Osteocyte (in vitro differentiated cells): ENCODE measurements at regions not wholly inside any gene's neighbourhood (a gene's known extent, or its start where the extent isn't known, plus 50 kb on each side); places are given as distances from the start of the nearest gene placed in this dataset.

ENCODE experiments used
- DNase-seq: peaks from one replicate; pipeline ENCODE4 v3.0.0; 2021; ENCODE audit warnings: mixed read lengths; ENCODE audit not compliant: unreplicated experiment; ENCODE audit errors: extremely low spot score
- H3K27ac Mint-ChIP-seq: one replicate; pipeline ENCODE4 v1.8.0; 2021; ENCODE audit warnings: mild to moderate bottlenecking, mixed read lengths; ENCODE audit not compliant: unreplicated experiment
- H3K27me3 Mint-ChIP-seq: one replicate; pipeline ENCODE4 v1.8.0; 2021; ENCODE audit warnings: mixed read lengths; ENCODE audit not compliant: unreplicated experiment
- H3K36me3 Mint-ChIP-seq: one replicate; pipeline ENCODE4 v1.8.0; 2021; ENCODE audit warnings: mixed read lengths; ENCODE audit not compliant: unreplicated experiment
- H3K4me1 Mint-ChIP-seq: one replicate; pipeline ENCODE4 v1.8.0; 2021; ENCODE audit warnings: mixed read lengths; ENCODE audit not compliant: unreplicated experiment
- H3K4me3 Mint-ChIP-seq: one replicate; pipeline ENCODE4 v1.8.0; 2021; ENCODE audit warnings: mild to moderate bottlenecking, moderate library complexity, mixed read lengths; ENCODE audit not compliant: unreplicated experiment
- H3K9me3 Mint-ChIP-seq: one replicate; pipeline ENCODE4 v1.8.0; 2021; ENCODE audit warnings: mixed read lengths; ENCODE audit not compliant: unreplicated experiment
- TF ChIP-seq, protein P1 (sequence below): fragments of 200-600 bp; sonication (generic); IDR thresholded peaks from 2 replicates; pipeline ENCODE4 v1.5.0; 2021; ENCODE audit warnings: antibody characterized with exemption, mild to moderate bottlenecking, moderate library complexity

DNA sequence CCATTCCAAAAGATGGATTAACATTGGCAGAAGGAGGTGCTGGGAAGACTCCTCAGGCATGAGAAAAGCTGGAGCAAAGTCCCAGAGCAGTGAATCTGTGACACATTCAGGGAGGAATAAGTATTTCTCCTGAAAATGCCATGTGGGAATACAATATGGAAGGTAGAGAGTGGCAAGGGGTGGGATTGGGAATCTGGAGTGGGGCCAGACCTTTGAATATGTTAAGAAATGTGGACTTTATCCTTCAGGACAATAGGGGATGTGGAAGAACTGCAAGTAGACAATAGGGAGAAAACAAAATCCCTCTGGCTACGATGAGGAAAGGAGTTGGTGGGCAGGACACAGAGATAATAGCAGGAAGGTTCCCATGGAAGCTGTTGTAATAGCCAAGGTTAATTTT lies 305.6 kb upstream of the TGFBR2 start:
- no peaks in the 10 kb centered on the region for H3K27me3 Mint-ChIP-seq
- H3K9me3 Mint-ChIP-seq, result peaks cover 7% of the 10 kb centered on the region
- TF ChIP-seq, protein P1, sequence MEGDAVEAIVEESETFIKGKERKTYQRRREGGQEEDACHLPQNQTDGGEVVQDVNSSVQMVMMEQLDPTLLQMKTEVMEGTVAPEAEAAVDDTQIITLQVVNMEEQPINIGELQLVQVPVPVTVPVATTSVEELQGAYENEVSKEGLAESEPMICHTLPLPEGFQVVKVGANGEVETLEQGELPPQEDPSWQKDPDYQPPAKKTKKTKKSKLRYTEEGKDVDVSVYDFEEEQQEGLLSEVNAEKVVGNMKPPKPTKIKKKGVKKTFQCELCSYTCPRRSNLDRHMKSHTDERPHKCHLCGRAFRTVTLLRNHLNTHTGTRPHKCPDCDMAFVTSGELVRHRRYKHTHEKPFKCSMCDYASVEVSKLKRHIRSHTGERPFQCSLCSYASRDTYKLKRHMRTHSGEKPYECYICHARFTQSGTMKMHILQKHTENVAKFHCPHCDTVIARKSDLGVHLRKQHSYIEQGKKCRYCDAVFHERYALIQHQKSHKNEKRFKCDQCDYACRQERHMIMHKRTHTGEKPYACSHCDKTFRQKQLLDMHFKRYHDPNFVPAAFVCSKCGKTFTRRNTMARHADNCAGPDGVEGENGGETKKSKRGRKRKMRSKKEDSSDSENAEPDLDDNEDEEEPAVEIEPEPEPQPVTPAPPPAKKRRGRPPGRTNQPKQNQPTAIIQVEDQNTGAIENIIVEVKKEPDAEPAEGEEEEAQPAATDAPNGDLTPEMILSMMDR, result no peak
- no peak overlapping the region for H3K4me3 Mint-ChIP-seq
- H3K36me3 Mint-ChIP-seq, result no peaks in the 10 kb centered on the region
- no peak for DNase-seq
- peaks cover 12% of the 10 kb centered on the region for H3K4me1 Mint-ChIP-seq
- H3K27ac Mint-ChIP-seq, result no peak overlapping the region

DNA sequence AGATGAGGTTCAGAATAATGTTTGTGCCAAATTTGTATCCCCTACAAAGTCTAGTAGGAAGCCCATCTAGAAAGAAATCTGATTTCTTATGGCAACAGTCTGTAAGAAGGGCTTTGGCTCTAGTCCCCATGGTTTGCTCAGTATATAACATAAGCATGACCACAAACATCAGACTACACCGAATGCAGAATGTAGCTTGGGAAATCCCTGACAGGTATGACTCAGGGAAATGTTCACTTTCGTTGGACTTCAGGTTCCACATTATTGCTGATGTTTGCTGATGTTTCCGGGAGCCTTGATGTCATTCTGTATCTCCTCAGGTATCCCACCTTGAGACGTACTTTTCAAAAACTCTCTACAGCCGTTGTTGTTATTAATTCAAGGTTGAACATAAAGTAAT lies 304.4 kb upstream of the TGFBR2 start:
- H3K4me1 Mint-ChIP-seq, result peaks cover 12% of the 10 kb centered on the region

DNA sequence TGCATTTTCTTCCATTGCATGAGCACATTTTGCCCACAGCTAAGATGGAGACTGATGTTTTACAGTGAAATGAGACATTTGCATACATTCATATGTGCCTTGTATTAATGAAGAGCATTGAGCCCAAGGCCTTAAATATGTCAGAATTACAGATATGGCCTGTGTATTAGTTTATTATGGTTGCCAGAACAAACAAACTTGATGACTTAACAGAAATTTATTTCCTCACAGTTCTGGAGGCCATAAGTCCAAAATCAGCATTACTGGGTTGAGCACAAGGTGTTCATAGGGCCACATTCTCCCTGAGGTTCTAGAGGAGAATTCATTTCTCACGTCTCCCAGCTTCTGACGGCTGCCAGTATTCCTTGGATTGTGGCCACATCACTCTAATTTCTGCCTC lies 302.6 kb upstream of the TGFBR2 start:
- peaks cover 11% of the 10 kb centered on the region for H3K9me3 Mint-ChIP-seq
- no peak overlapping the region for H3K27ac Mint-ChIP-seq
- no peak overlapping the region for H3K4me3 Mint-ChIP-seq
- H3K4me1 Mint-ChIP-seq, result peaks cover 12% of the 10 kb centered on the region
- no peaks in the 10 kb centered on the region for H3K36me3 Mint-ChIP-seq
- no peaks in the 10 kb centered on the region for H3K27me3 Mint-ChIP-seq
- TF ChIP-seq, protein P1, result no peak
- no peak for DNase-seq

More for the DNA sequence above, 304.4 kb upstream of the TGFBR2 start:
- TF ChIP-seq, protein P1, result no peak
- H3K36me3 Mint-ChIP-seq, result no peaks in the 10 kb centered on the region
- H3K4me3 Mint-ChIP-seq, result no peak overlapping the region
- no peak for DNase-seq
- H3K9me3 Mint-ChIP-seq, result peaks cover 11% of the 10 kb centered on the region
- no peaks in the 10 kb centered on the region for H3K27me3 Mint-ChIP-seq
- H3K27ac Mint-ChIP-seq, result no peak overlapping the region

DNA sequence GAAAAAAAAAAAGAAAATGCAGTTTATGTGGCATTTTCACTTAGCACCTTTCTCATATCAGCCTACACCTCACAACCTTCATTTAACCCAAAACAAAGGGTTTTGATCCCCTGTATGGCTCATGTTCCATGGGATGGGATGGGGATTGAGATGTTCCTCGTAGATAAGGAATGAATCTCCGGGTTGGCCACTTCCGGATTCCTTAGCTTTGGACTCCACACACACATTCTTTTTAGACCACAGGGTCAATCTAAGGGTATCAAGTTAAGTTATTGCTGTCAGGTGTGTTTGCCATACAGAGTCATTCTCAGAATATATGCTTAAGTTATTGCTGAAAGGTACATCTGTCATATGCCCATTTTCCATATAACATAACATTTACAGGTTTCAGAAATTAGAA lies 301.4 kb upstream of the TGFBR2 start:
- peaks cover 11% of the 10 kb centered on the region for H3K9me3 Mint-ChIP-seq
- H3K27ac Mint-ChIP-seq, result no peak overlapping the region
- DNase-seq, result no peak
- H3K4me1 Mint-ChIP-seq, result peaks cover 5% of the 10 kb centered on the region
- H3K27me3 Mint-ChIP-seq, result no peaks in the 10 kb centered on the region
- H3K4me3 Mint-ChIP-seq, result no peak overlapping the region
- no peaks in the 10 kb centered on the region for H3K36me3 Mint-ChIP-seq
- TF ChIP-seq, protein P1, result no peak

DNA sequence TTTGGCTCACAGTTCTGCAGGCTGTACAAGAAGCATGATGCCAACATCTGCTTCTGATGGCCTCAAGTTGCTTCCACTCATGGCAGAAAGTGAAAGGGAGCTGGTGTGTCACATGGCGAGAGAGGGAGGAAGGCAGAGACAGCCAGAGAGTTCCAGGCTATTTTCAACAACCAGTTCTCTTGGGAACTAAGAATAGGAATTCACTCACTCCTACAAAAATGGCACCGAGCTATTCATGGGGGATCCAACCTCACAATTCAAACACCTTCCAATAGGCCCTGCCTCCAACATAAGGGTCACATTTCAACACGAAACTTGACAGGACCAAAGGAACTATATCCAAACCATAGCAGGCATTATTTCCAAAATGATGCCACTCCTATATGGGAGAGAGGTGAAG lies 299.5 kb upstream of the TGFBR2 start:
- Mint-ChIP-seq H3K36me3 (no peaks in the 10 kb centered on the region), H3K27ac (no peak overlapping the region), H3K4me1 (no peaks in the 10 kb centered on the region), H3K4me3 (no peak overlapping the region), H3K9me3 (peaks cover 11% of the 10 kb centered on the region), H3K27me3 (no peaks in the 10 kb centered on the region)
- DNase-seq, result no peak
- TF ChIP-seq, protein P1, result no peak
